ENCODE measurements at regions not wholly inside any gene's neighbourhood (a gene's known extent, or its start where the extent isn't known, plus 50 kb on each side); places are given as distances from the start of the nearest gene placed in this dataset.

GRCh38 chr7:45350896-45351295 lies 193.3 kb downstream of the RAMP3 start:
- DNase-seq (ENCODE audit: low read depth) = peak; percentile 8

- no peak for DNase-seq (ENCODE audit: low read depth)
These were observed 200.7 kb downstream of the RAMP3 start for GRCh38 chr7:45358287-45358686.

- no peak for DNase-seq (ENCODE audit: low read depth)
These were observed 201.7 kb downstream of the RAMP3 start for GRCh38 chr7:45359250-45359649.

DNA sequence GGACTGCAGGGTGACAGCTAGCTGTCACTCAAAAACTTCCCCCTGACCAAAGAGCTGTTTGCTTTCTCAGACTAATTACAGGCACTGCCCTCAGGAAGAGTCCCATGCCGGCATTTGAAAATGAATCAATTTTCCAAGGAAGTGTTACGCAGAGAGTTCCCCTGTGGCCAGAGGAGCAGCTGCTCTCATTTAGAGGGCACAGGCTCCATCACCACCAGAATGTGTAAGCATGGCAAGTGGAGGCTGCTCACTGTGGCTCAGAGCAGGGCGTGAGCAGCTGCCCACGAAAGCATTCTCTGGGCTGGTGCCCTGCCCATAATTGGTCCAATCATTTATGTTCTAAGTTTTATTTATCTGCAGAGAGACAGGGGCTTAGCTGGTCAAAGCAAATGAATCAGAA lies 202.2 kb downstream of the RAMP3 start:
- DNase-seq (ENCODE audit: low read depth) = no peak

DNA sequence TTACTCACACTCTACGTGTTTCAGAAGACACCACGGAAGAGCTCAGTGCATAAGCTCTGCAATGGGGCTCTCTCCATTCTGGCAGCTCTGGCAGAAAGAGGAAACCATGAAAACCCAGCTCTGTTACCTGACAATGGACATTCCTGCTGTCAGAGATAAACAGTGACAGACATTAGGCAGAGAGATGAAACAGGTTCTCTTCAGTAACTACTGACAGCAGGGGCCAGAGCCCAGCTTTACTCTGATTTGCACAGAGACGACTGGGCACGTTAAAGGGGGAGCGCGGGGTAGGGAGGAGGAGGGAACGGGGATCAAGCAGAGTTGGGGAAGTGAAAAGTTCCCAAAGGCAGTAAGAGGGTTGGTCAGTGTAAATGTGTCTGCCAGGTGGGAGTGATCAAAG lies 206.1 kb downstream of the RAMP3 start:
- no peak for DNase-seq (ENCODE audit: low read depth)

GRCh38 chr7:45365341-45365740 lies 207.8 kb downstream of the RAMP3 start:
- DNase-seq (ENCODE audit: low read depth) = no peak

- DNase-seq (ENCODE audit: low read depth) = no peak
These were observed 207.7 kb upstream of the ADCY1 start for GRCh38 chr7:45366475-45366874.

- DNase-seq (ENCODE audit: low read depth) = peak; percentile 31
These were observed 207.1 kb upstream of the ADCY1 start for GRCh38 chr7:45367026-45367425.

GRCh38 chr7:45368129-45368807 lies 205.9 kb upstream of the ADCY1 start:
- no peak for DNase-seq (ENCODE audit: low read depth)

GRCh38 chr7:45384499-45384898 lies 189.7 kb upstream of the ADCY1 start:
- DNase-seq (ENCODE audit: low read depth) = no peak

DNA sequence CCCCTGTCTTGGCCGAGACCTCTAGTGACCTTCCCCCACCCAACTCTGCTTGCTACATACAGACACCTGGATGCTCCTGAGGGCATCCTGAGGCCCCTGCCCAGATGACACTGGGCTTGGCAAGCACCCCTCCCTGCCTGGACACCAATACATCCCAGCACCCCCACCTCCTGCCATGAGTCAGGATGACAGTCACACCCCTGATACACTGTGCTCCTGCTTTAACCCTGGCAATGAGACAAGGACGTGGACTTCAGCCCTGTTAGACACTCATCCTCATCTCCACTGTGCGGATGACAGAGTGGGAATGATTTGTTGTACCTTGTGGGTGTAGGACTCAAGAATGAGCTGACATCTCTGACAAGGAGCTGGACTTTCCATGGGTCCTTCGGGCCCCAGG lies 186.3 kb upstream of the ADCY1 start:
- no peak for DNase-seq (ENCODE audit: low read depth)

- DNase-seq (ENCODE audit: low read depth) = peak; percentile 44
These were observed 184.9 kb upstream of the ADCY1 start for GRCh38 chr7:45389073-45389872.

DNA sequence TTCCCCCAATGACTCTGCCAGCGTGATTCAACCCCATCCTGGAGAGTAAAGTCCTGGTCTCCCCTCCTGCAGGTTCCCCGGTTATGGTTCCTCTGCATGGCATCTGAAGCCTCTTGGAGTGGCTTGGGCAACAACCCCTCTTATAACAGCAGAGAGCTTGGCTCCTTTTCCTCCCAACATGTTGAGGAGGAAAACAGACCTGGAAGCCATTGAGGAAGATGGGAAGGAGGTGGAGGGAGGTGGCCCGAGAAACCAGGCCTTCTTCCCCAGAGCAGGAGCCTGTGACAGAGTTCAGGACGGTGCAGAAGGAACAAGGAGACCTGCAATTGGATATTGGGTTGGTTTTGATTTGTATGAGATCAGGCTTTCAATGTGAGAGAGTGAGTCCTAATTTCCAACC lies 184.0 kb upstream of the ADCY1 start:
- no peak for DNase-seq (ENCODE audit: low read depth)

GRCh38 chr7:45390731-45391130 lies 183.4 kb upstream of the ADCY1 start:
- no peak for DNase-seq (ENCODE audit: low read depth)

- no peak for DNase-seq (ENCODE audit: low read depth)
These were observed 182.3 kb upstream of the ADCY1 start for GRCh38 chr7:45391618-45392451.

- no peak for DNase-seq (ENCODE audit: low read depth)
These were observed 180.0 kb upstream of the ADCY1 start for GRCh38 chr7:45394117-45394708.

DNA sequence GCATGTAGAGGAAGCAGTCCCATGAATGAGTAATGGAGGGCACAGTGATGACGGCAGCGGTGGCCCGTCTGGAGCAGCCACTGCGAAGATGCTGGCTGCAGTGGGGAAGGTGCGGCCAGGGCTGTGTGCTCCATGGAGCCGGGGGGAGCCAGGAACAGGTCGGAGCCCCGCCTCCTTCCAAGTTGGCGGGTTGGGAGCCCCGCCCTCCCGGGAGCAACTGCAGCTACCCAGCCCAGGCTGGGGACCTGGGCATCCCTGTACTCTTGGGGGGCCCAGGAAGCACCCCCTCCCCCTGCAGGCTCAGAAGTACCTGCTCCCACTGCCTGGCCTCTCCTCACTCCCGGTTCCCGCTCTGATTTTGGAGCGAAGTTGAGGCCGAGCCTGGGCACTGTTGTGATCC lies 175.1 kb upstream of the ADCY1 start:
- no peak for DNase-seq (ENCODE audit: low read depth)

DNA sequence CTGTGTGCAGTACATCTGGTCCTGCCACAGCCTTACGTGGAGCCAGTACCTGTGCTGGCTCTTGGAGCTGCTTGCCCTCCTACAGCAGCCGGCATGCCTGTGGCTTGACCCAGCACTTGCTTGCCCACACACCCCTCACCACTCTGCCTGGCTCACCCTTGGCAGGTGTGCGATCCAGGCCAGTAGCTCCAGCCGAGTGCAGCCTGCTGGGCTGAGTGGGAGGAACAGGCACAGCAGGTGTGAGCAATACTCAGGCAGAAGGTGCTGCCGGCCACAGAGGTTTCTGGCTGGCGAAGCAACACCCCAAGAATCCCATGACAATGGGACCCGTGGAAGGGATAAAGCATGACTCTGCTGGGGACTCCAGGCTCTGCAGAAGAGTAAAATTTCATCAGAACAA lies 173.5 kb upstream of the ADCY1 start:
- no peak for DNase-seq (ENCODE audit: low read depth)

DNA sequence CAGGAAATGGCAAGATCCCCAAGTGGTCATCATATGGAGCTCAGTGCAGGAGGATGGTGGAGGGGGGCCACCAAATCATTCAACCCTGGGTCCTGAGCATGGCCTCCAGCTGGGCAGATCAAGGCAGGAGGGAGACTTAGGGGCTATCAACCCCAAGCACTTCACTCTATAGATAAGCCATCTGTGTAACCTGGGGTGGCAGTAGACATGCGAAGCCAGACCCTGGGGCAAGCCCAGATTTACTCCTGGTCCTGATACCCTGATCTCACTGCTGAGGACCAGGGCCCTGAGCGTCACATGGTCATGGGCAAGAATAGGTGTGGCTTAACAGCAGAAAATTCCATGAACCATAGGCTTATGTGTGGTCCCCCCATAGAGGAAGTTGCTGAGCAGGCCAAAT lies 173.0 kb upstream of the ADCY1 start:
- DNase-seq (ENCODE audit: low read depth) = no peak

DNA sequence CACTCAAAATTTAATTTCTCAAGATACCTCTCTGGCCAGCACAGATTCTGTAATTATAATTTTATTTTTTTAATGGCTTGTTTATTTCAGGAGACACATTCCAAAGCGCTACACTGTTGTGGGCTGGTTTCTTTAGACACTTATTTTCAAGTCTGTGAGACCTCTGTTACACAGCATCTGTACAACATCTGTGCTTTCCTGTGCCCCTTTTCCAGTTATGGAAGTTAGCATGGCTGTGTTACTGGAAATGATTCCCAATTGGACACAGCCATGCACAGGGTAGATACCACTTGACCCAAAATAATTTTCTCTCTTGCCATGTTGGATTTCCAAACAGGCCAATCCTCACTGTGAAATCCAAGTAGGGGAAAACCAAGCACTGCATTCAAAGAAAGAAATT lies 172.3 kb upstream of the ADCY1 start:
- DNase-seq (ENCODE audit: low read depth) = no peak

DNA sequence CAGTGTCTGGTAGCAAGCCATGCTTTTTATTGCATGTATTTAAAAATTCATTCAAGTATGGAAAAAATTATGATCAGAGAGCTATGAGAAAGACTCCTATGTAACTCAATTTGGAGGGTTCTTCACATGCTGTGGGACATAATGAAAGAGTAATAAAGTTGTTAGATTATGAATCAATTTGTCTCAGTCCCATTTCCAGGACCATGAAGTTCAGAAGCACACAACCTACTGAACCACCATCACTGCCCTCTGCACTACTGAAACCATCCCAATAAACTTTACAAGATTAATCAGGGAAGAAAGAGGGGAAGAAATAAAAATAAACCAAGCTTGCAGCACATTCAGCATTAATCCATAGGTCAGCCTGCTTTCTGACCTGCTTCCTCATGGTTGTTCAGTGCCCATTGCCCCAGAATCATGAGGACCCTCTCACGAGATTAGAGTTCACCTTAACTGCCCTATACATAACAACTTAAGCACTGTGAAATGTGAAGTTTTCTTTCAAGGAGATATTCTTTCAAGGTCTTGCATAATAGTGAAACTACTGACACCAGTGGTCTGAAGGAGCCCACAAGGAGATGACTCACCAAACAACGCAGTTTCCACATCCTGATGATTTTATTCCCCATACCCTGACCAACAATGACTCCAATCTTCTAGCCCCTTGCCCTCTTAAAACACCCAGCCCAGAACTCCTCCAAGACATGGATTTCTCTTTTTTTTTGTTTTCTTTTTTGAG lies 171.5 kb upstream of the ADCY1 start:
- DNase-seq (ENCODE audit: low read depth) = no peak
